HEK293T (cell line): ENCODE measurements at regions not wholly inside any gene's neighbourhood (a gene's known extent, or its start where the extent isn't known, plus 50 kb on each side); places are given as distances from the start of the nearest gene placed in this dataset.

Experiments
- CTCF ChIA-PET: fragments of 350-600 bp; formaldehyde crosslinking; extraction: SDS; loops from one replicate; lab custom pipeline; 2021; ENCODE audit warnings: antibody characterized with exemption, inconsistent platforms; lab: Yijun Ruan, JAX
- POLR2A ChIA-PET: fragments of 350-600 bp; formaldehyde crosslinking; extraction: SDS; loops from one replicate; lab custom pipeline; 2020; ENCODE audit warnings: antibody characterized with exemption, inconsistent platforms; lab: Yijun Ruan, JAX
- DNase-seq: peaks from one replicate; pipeline ENCODE4 v3.0.0; 2012; ENCODE audit warnings: mixed read lengths; ENCODE audit errors: extremely low spot score
- ARNT ChIP-seq: fragments of 450-650 bp; IDR thresholded peaks from 2 replicates; pipeline ENCODE4 v1.6.1; 2017; ENCODE audit warnings: mild to moderate bottlenecking
- BHLHE40 ChIP-seq: fragments of 450-650 bp; IDR thresholded peaks from 2 replicates; pipeline ENCODE4 v1.6.1; 2016; ENCODE audit warnings: mild to moderate bottlenecking, moderate library complexity, borderline replicate concordance
- CTBP1 ChIP-seq: fragments of 450-650 bp; IDR thresholded peaks from 2 replicates; pipeline ENCODE4 v1.6.1; 2016; ENCODE audit warnings: borderline replicate concordance
- ELF4 ChIP-seq: fragments of 450-650 bp; IDR thresholded peaks from 2 replicates; pipeline ENCODE4 v1.6.1; 2017; ENCODE audit warnings: antibody characterized with exemption
- FOXA1 ChIP-seq: fragments of 450-650 bp; IDR thresholded peaks from 2 replicates; pipeline ENCODE4 v1.6.1; 2016; ENCODE audit warnings: mild to moderate bottlenecking
- FOXK2 ChIP-seq: fragments of 450-650 bp; IDR thresholded peaks from 2 replicates; pipeline ENCODE4 v1.6.1; 2016; ENCODE audit warnings: mild to moderate bottlenecking
- FOXM1 ChIP-seq: fragments of 450-650 bp; IDR thresholded peaks from 2 replicates; pipeline ENCODE4 v1.6.1; 2017; ENCODE audit warnings: mild to moderate bottlenecking, borderline replicate concordance
- HDGF ChIP-seq: fragments of 450-650 bp; IDR thresholded peaks from 2 replicates; pipeline ENCODE4 v1.6.1; 2017; ENCODE audit warnings: antibody characterized with exemption, borderline replicate concordance
- L3MBTL2 ChIP-seq: fragments of 450-650 bp; conservative IDR thresholded peaks from 2 replicates; pipeline ENCODE4 v1.6.1; 2016; ENCODE audit warnings: mild to moderate bottlenecking
- LEF1 ChIP-seq: fragments of 450-650 bp; IDR thresholded peaks from 2 replicates; pipeline ENCODE4 v1.6.1; 2017; ENCODE audit warnings: mild to moderate bottlenecking, borderline replicate concordance
- NFRKB ChIP-seq: fragments of 450-650 bp; IDR thresholded peaks from 2 replicates; pipeline ENCODE4 v1.6.1; 2016; ENCODE audit warnings: mild to moderate bottlenecking, moderate library complexity
- PKNOX1 ChIP-seq: fragments of 450-650 bp; IDR thresholded peaks from 2 replicates; pipeline ENCODE4 v1.6.1; 2016
- SP1 ChIP-seq: fragments of 450-650 bp; IDR thresholded peaks from 2 replicates; pipeline ENCODE4 v1.6.1; 2017
- SUZ12 ChIP-seq: fragments of 450-650 bp; IDR thresholded peaks from 2 replicates; pipeline ENCODE4 v1.6.1; 2016; ENCODE audit warnings: mild to moderate bottlenecking
- TARDBP ChIP-seq: fragments of 450-650 bp; IDR thresholded peaks from 2 replicates; pipeline ENCODE4 v1.6.1; 2016
- ZNF384 ChIP-seq: fragments of 450-650 bp; IDR thresholded peaks from 2 replicates; pipeline ENCODE4 v1.6.1; 2016

GRCh38 chr4:124810827-124811226 lies 98.3 kb upstream of the ANKRD50 start:
- no peak for DNase-seq
- CTCF ChIA-PET, result no interaction called here
- TF ChIP-seq L3MBTL2 (no peak), SP1 (no peak), FOXK2 (no peak), FOXA1 (no peak), CTBP1 (no peak), TARDBP (no peak), FOXM1 (no peak), HDGF (no peak), NFRKB (no peak), ARNT (no peak), ELF4 (no peak), BHLHE40 (no peak), SUZ12 (no peak), ZNF384 (no peak), LEF1 (no peak), PKNOX1 (no peak)
- POLR2A ChIA-PET, result no interaction called here

- ChIA-PET POLR2A (no interaction called here), CTCF (no interaction called here)
- DNase-seq, result no peak
- no peak for TF ChIP-seq NFRKB
- TF ChIP-seq FOXM1, result no peak
- no peak for TF ChIP-seq L3MBTL2
These were observed 94.9 kb upstream of the ANKRD50 start for GRCh38 chr4:124807421-124807820.

- ChIA-PET POLR2A (no interaction called here), CTCF (no interaction called here)
- TF ChIP-seq NFRKB (no peak), FOXM1 (no peak), TARDBP (no peak), HDGF (no peak), ZNF384 (no peak)
- no peak for DNase-seq
These were observed 93.9 kb upstream of the ANKRD50 start for GRCh38 chr4:124806403-124806802.

GRCh38 chr4:124804584-124804983 lies 92.1 kb upstream of the ANKRD50 start:
- no peak for DNase-seq
- ChIA-PET POLR2A (no interaction called here), CTCF (no interaction called here)
- no peak for TF ChIP-seq NFRKB
- no peak for TF ChIP-seq CTBP1
- no peak for TF ChIP-seq SUZ12

- ChIA-PET POLR2A (no interaction called here), CTCF (no interaction called here)
- TF ChIP-seq SUZ12 (no peak), ARNT (no peak), HDGF (no peak), CTBP1 (no peak), SP1 (no peak)
- DNase-seq, result no peak
These were observed 91.5 kb upstream of the ANKRD50 start for GRCh38 chr4:124804041-124804440.

GRCh38 chr4:124803641-124804040 lies 91.1 kb upstream of the ANKRD50 start:
- POLR2A ChIA-PET, result no interaction called here
- no peak for DNase-seq
- CTCF ChIA-PET, result interaction anchor here (0.7 kb wide), 1 partner anchor 45 kb away, joined by 3 read pairs; no protein-coding TSS in a partner anchor
- no peak for TF ChIP-seq HDGF
- no peak for TF ChIP-seq FOXK2
- TF ChIP-seq ZNF384, result no peak
- no peak for TF ChIP-seq ARNT

- ChIA-PET CTCF (interaction anchor here (0.7 kb wide), 1 partner anchor 45 kb away, joined by 3 read pairs; no protein-coding TSS in a partner anchor), POLR2A (no interaction called here)
- no peak for DNase-seq
- TF ChIP-seq CTBP1 (no peak), ELF4 (no peak), FOXM1 (no peak), PKNOX1 (no peak)
These were observed 90.5 kb upstream of the ANKRD50 start for GRCh38 chr4:124803026-124803425.

GRCh38 chr4:124797223-124797622 lies 84.7 kb upstream of the ANKRD50 start:
- ChIA-PET POLR2A (no interaction called here), CTCF (no interaction called here)
- TF ChIP-seq SP1, result no peak
- TF ChIP-seq CTBP1, result no peak
- no peak for TF ChIP-seq TARDBP
- no peak for TF ChIP-seq SUZ12
- TF ChIP-seq FOXA1, result no peak
- no peak for TF ChIP-seq HDGF
- no peak for TF ChIP-seq ZNF384
- DNase-seq, result no peak
